PFSK-1 (cell line): ENCODE measurements at regions not wholly inside any gene's neighbourhood (a gene's known extent, or its start where the extent isn't known, plus 50 kb on each side); places are given as distances from the start of the nearest gene placed in this dataset.

ENCODE experiments used
- FOXP2 ChIP-seq: optimal IDR thresholded peaks from 2 replicates; pipeline ENCODE3; 2011; ENCODE audit warnings: borderline replicate concordance, control low read depth, inconsistent platforms; ENCODE audit not compliant: insufficient read depth; ENCODE audit errors: extremely low read length, extremely low read depth
- POLR2AphosphoS5 ChIP-seq: IDR thresholded peaks from 2 replicates; pipeline ENCODE4 v1.6.1; 2012; ENCODE audit warnings: low read depth, mild to moderate bottlenecking, control low read depth, low read length, moderate library complexity
- REST ChIP-seq, 2 experiments: IDR thresholded peaks; 2 replicates each; pipeline versions ENCODE4 v1.6.1 to v1.8.0; 2011 to 2012; ENCODE audit warnings: low read depth in 2 of 2, low read length in 2 of 2, control low read depth in 1 of 2, inconsistent platforms in 1 of 2, mild to moderate bottlenecking in 1 of 2, moderate library complexity in 1 of 2; ENCODE audit not compliant: insufficient read depth in 1 of 2
- SIN3A ChIP-seq: IDR thresholded peaks from 2 replicates; pipeline ENCODE4 v1.6.1; 2012; ENCODE audit warnings: mild to moderate bottlenecking, low read length, moderate library complexity, borderline replicate concordance; ENCODE audit not compliant: insufficient read depth
- TAF1 ChIP-seq: IDR thresholded peaks from 2 replicates; pipeline ENCODE4 v1.6.1; 2012; ENCODE audit warnings: low read length, control low read depth, borderline replicate concordance; ENCODE audit not compliant: insufficient read depth

DNA sequence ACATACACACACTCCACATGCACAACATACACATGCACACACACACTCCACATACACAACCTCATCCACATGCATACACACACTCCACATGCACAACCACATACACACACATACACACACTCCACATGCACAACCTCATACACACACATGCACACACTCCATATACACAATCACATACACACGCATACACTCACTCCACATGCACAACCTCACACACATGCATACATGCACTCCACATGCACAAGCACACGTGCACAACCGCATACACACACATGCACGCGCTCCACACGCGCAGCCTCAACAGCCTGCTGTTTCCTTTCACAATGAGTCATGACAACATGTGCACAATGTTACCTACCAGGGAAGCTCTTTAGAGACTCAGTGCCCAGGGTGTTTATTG lies 61.2 kb upstream of the TMEM132C start:
- no peak for TF ChIP-seq POLR2AphosphoS5
- no peak for TF ChIP-seq REST (IDR thresholded peaks at IDR 0.05; ENCODE audit: insufficient read depth in 1 of 2, low read depth in 2 of 2, low read length in 2 of 2)
- TF ChIP-seq SIN3A, result no peak
- TF ChIP-seq FOXP2, result no peak
- no peak for TF ChIP-seq TAF1
